ENCODE measurements at regions not wholly inside any gene's neighbourhood (a gene's known extent, or its start where the extent isn't known, plus 50 kb on each side); places are given as distances from the start of the nearest gene placed in this dataset.

GRCh38 chrX:22360129-22360528 lies 87.4 kb downstream of the CBLL2 start:
- TF ChIP-seq POLR2A (IDR thresholded peaks at IDR 0.05) (no peak), CTCF (IDR thresholded peaks at IDR 0.05) (no peak)

All from lower leg skin (tissue), 3 donors.